ENCODE measurements at regions not wholly inside any gene's neighbourhood (a gene's known extent, or its start where the extent isn't known, plus 50 kb on each side); places are given as distances from the start of the nearest gene placed in this dataset.

- Histone ChIP-seq H3K79me2 (ENCODE audit: insufficient read depth, low read length) (no peaks in the 10 kb centered on the region), H3K27me3 (ENCODE audit: control insufficient read depth in 1 of 2, insufficient read depth in 2 of 2, low read length in 2 of 2) (peaks cover 1 to 30% of the 10 kb centered on the region in 2 experiments; a peak in 3 of 5 replicates)
- no TSS peak for BruUV-seq (replicated peaks)
Observed at GRCh38 chr7:98462911-98463633, 62.2 kb upstream of the BAIAP2L1 start.

DNA sequence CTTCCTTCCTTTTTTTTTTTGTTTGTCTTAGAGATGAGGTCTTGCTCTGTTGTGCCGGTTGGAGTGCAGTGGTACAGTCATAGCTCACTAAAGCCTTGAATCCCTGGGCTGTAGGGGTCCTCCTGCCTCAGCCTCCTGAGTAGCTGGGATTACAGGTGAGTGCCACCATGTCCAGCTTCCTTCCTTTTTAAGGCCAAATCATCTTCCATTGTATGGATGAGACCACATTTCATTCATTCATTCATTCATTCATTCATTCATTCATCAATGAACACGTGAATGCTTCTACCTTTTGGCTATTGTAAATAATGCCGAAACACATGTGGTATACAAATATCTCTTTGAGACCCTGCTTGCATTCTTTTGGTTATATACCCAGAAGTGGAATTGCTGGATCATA, 60.0 kb upstream of the BAIAP2L1 start:
- FAIRE-seq: no peak

More at GRCh38 chr7:98462911-98463633, 62.2 kb upstream of the BAIAP2L1 start:
- FAIRE-seq (no peak), DNase-seq (ENCODE audit: low spot score) (no peak), ATAC-seq (no peak)
- in situ Hi-C loops (cut with HindIII; ENCODE audit: extremely low pct_ligation_motif_present, low pct_unique_long_range_greater_than_20kb) (no loop called here), intact Hi-C loops (cut with micrococcal nuclease; ENCODE audit: unreplicated experiment) (no loop called here)
- no peaks in the 10 kb centered on the region for H4K20me1 ChIP-seq (ENCODE audit: insufficient read depth, low read length)
- H3K36me3 ChIP-seq (replicated peaks in 1 of 2; ENCODE audit: control insufficient read depth in 1 of 2, insufficient read depth in 2 of 2, low read length in 2 of 2): no peaks in the 10 kb centered on the region
- H3K4me2 ChIP-seq (ENCODE audit: low read depth, low read length): no peak overlapping the region
- ChIA-PET POLR2A (no interaction called here), CTCF (ENCODE audit: low intra/inter-chr PET ratio, low total read pairs) (no interaction called here)
- H3K9ac ChIP-seq (ENCODE audit: insufficient read depth, low read depth, low read length): no peak overlapping the region
- TF ChIP-seq GATA4 (IDR thresholded peaks at IDR 0.05; ENCODE audit: borderline replicate concordance, low read depth): no peak
- no peak for TF ChIP-seq ZNF501 (CRISPR knock-in tag; IDR thresholded peaks at IDR 0.05)
- no peak for TF ChIP-seq SAFB2 (CRISPR knock-in tag; IDR thresholded peaks at IDR 0.05; ENCODE audit: borderline replicate concordance, low read depth)
- no peak overlapping the region for H2AFZ ChIP-seq (ENCODE audit: low read length)
- no peak overlapping the region for H3K4me3 ChIP-seq (replicated peaks in 1 of 3; ENCODE audit: insufficient read depth in 1 of 3, low read depth in 2 of 3, low read length in 3 of 3)
- 20% methylated on average over 9 of the region's 9 CpGs for WGBS (ENCODE audit: low lambda C conversion rate)
- no peaks in the 10 kb centered on the region for H3K9me3 ChIP-seq (ENCODE audit: low read length)
- H3K4me1 ChIP-seq (ENCODE audit: insufficient read depth, low read length): peaks cover 8% of the 10 kb centered on the region; the same call in 1 of the 2 replicates
- no peak overlapping the region for H3K27ac ChIP-seq (ENCODE audit: extremely low read length, insufficient read depth, low read length)

More for the DNA sequence above, 60.0 kb upstream of the BAIAP2L1 start:
- Histone ChIP-seq H3K9ac (ENCODE audit: insufficient read depth, low read depth, low read length) (no peak overlapping the region), H3K27me3 (ENCODE audit: control insufficient read depth in 1 of 2, insufficient read depth in 2 of 2, low read length in 2 of 2) (peaks cover 1 to 27% of the 10 kb centered on the region in 2 experiments; a peak in 3 of 5 replicates), H3K9me3 (ENCODE audit: low read length) (no peaks in the 10 kb centered on the region), H3K4me1 (ENCODE audit: insufficient read depth, low read length) (peaks cover 8% of the 10 kb centered on the region; the same call in 1 of the 2 replicates), H3K4me3 (replicated peaks in 1 of 3; ENCODE audit: insufficient read depth in 1 of 3, low read depth in 2 of 3, low read length in 3 of 3) (no peak overlapping the region), H3K79me2 (ENCODE audit: insufficient read depth, low read length) (no peaks in the 10 kb centered on the region), H4K20me1 (ENCODE audit: insufficient read depth, low read length) (no peaks in the 10 kb centered on the region), H3K36me3 (replicated peaks in 1 of 2; ENCODE audit: control insufficient read depth in 1 of 2, insufficient read depth in 2 of 2, low read length in 2 of 2) (no peaks in the 10 kb centered on the region), H2AFZ (ENCODE audit: low read length) (no peak overlapping the region), H3K4me2 (ENCODE audit: low read depth, low read length) (no peak overlapping the region), H3K27ac (ENCODE audit: extremely low read length, insufficient read depth, low read length) (no peak overlapping the region)
- in situ Hi-C loops (cut with HindIII; ENCODE audit: extremely low pct_ligation_motif_present, low pct_unique_long_range_greater_than_20kb) (no loop called here), intact Hi-C loops (cut with micrococcal nuclease; ENCODE audit: unreplicated experiment) (no loop called here)
- ChIA-PET POLR2A (no interaction called here), CTCF (ENCODE audit: low intra/inter-chr PET ratio, low total read pairs) (no interaction called here)
- 11% methylated on average over 3 of the region's 3 CpGs for WGBS (ENCODE audit: low lambda C conversion rate)
- TF ChIP-seq, protein P1, sequence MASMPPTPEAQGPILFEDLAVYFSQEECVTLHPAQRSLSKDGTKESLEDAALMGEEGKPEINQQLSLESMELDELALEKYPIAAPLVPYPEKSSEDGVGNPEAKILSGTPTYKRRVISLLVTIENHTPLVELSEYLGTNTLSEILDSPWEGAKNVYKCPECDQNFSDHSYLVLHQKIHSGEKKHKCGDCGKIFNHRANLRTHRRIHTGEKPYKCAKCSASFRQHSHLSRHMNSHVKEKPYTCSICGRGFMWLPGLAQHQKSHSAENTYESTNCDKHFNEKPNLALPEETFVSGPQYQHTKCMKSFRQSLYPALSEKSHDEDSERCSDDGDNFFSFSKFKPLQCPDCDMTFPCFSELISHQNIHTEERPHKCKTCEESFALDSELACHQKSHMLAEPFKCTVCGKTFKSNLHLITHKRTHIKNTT (CRISPR knock-in tag; IDR thresholded peaks at IDR 0.05): no peak
- TF ChIP-seq KDM2A (CRISPR knock-in tag; IDR thresholded peaks at IDR 0.05; ENCODE audit: borderline replicate concordance, low read depth) (no peak), ZBTB7A (CRISPR knock-in tag; IDR thresholded peaks at IDR 0.05) (no peak), ZNF10 (CRISPR knock-in tag; IDR thresholded peaks at IDR 0.05; ENCODE audit: borderline replicate concordance, low read depth) (no peak), MEIS2 (CRISPR knock-in tag; IDR thresholded peaks at IDR 0.05) (no peak), U2AF2 (IDR thresholded peaks at IDR 0.05; ENCODE audit: low read depth, low read length) (no peak), ZNF570 (CRISPR knock-in tag; IDR thresholded peaks at IDR 0.05; ENCODE audit: borderline replicate concordance) (no peak), ZNF225 (CRISPR knock-in tag; IDR thresholded peaks at IDR 0.05) (no peak), TBX2 (CRISPR knock-in tag; IDR thresholded peaks at IDR 0.05; ENCODE audit: borderline replicate concordance) (no peak), CREB1 (IDR thresholded peaks at IDR 0.05) (no peak), CREB1 (CRISPR knock-in tag; IDR thresholded peaks at IDR 0.05) (no peak)
- DNase-seq (ENCODE audit: low spot score): no peak
- ATAC-seq: no peak
- no TSS peak for BruUV-seq (replicated peaks)

All from HepG2 (cell line).